ENCODE measurements at regions not wholly inside any gene's neighbourhood (a gene's known extent, or its start where the extent isn't known, plus 50 kb on each side); places are given as distances from the start of the nearest gene placed in this dataset.

DNA sequence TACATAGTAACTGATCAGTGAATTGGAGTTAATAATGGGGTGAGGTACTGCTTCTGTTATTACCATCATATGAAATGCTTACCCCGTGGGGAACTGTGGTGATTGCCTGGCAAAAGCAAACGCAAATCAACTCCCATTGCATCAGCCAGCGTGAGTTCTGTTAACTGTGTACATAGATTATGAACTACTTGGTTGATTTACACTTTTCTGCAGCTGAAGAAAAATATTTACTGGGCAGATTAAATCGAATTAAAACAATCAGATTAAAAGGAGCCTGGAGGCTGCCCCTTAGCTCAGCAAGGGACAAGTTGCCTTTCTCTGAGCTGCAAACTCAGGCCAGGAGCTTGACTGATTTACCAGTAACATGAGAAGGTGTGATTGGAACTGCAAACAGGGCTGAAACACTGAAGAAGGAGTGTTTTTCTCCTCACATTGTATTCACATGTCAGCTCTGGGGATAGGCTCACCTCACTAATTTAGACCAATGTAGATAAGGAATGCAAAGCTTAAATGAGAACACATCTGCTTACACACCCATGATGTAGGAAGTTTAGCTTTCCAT lies 220.1 kb downstream of the OSR1 start:
- TF ChIP-seq, protein P1, sequence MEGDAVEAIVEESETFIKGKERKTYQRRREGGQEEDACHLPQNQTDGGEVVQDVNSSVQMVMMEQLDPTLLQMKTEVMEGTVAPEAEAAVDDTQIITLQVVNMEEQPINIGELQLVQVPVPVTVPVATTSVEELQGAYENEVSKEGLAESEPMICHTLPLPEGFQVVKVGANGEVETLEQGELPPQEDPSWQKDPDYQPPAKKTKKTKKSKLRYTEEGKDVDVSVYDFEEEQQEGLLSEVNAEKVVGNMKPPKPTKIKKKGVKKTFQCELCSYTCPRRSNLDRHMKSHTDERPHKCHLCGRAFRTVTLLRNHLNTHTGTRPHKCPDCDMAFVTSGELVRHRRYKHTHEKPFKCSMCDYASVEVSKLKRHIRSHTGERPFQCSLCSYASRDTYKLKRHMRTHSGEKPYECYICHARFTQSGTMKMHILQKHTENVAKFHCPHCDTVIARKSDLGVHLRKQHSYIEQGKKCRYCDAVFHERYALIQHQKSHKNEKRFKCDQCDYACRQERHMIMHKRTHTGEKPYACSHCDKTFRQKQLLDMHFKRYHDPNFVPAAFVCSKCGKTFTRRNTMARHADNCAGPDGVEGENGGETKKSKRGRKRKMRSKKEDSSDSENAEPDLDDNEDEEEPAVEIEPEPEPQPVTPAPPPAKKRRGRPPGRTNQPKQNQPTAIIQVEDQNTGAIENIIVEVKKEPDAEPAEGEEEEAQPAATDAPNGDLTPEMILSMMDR (IDR thresholded peaks at IDR 0.05), result no peak
- TF ChIP-seq POLR2A (IDR thresholded peaks at IDR 0.05), result no peak
- no peak for TF ChIP-seq EP300 (IDR thresholded peaks at IDR 0.05)

Data from ovary (tissue), 3 donors.